ENCODE measurements at regions not wholly inside any gene's neighbourhood (a gene's known extent, or its start where the extent isn't known, plus 50 kb on each side); places are given as distances from the start of the nearest gene placed in this dataset.

DNA sequence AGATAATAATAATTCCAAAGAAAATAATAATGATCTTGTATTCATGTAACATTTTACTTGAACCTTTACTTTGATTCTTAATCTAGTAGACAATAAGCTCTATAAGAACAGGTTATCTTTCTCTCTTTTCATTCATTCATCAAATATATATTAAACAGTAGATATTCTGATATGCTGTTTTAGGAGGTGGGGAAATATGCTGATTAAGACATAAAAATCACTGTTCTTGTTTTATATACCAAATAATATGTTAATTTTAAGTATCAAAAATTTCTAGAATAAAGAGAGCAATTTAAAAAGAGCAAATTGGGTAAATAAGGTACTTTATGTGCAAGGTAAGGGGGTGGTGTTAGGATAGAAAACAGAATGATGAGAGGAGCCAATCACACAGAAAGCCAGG is 401.9 kb downstream of the PDHA2 start:
- H3K4me3 ChIP-seq (replicated peaks; ENCODE audit: insufficient read depth, low read length): no peak overlapping the region
- no peak for TF ChIP-seq POLR2AphosphoS5 (IDR thresholded peaks at IDR 0.05; ENCODE audit: low read depth)
- no peak for TF ChIP-seq GABPA (IDR thresholded peaks at IDR 0.05; ENCODE audit: low read depth)
- TF ChIP-seq, protein P1, sequence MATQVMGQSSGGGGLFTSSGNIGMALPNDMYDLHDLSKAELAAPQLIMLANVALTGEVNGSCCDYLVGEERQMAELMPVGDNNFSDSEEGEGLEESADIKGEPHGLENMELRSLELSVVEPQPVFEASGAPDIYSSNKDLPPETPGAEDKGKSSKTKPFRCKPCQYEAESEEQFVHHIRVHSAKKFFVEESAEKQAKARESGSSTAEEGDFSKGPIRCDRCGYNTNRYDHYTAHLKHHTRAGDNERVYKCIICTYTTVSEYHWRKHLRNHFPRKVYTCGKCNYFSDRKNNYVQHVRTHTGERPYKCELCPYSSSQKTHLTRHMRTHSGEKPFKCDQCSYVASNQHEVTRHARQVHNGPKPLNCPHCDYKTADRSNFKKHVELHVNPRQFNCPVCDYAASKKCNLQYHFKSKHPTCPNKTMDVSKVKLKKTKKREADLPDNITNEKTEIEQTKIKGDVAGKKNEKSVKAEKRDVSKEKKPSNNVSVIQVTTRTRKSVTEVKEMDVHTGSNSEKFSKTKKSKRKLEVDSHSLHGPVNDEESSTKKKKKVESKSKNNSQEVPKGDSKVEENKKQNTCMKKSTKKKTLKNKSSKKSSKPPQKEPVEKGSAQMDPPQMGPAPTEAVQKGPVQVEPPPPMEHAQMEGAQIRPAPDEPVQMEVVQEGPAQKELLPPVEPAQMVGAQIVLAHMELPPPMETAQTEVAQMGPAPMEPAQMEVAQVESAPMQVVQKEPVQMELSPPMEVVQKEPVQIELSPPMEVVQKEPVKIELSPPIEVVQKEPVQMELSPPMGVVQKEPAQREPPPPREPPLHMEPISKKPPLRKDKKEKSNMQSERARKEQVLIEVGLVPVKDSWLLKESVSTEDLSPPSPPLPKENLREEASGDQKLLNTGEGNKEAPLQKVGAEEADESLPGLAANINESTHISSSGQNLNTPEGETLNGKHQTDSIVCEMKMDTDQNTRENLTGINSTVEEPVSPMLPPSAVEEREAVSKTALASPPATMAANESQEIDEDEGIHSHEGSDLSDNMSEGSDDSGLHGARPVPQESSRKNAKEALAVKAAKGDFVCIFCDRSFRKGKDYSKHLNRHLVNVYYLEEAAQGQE (IDR thresholded peaks at IDR 0.05; ENCODE audit: insufficient replicate concordance, low read depth): no peak
- TF ChIP-seq SPI1 (IDR thresholded peaks at IDR 0.05; ENCODE audit: borderline replicate concordance, low read depth): no peak
- H3K27me3 ChIP-seq (ENCODE audit: insufficient read depth, poor library complexity, severe bottlenecking): no peaks in the 10 kb centered on the region
- H3K27ac ChIP-seq (replicated peaks): no peak overlapping the region
- no peak for DNase-seq (ENCODE audit: low read depth in 1 of 2, low spot score in 1 of 2)

DNA sequence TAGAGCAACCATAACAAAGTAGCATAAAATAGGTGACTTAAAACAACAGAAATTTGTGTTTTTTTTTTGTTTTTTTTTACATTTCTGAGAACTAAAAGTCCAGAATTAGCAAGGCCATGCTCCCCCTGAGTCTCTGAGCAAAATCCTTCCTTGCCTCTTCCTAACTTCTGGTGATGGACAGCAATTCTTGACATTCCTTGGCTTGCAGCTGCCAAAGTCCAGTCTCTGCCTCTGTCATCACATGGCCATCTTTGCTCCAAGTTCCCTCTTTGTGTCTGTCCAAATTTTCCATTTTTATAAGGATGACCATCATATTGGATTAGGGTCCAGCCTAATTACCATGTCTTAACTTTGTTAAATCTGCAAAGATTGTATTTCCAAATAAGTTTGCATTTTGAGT is 407.2 kb downstream of the PDHA2 start:
- no peak overlapping the region for H3K27ac ChIP-seq (replicated peaks)

DNA sequence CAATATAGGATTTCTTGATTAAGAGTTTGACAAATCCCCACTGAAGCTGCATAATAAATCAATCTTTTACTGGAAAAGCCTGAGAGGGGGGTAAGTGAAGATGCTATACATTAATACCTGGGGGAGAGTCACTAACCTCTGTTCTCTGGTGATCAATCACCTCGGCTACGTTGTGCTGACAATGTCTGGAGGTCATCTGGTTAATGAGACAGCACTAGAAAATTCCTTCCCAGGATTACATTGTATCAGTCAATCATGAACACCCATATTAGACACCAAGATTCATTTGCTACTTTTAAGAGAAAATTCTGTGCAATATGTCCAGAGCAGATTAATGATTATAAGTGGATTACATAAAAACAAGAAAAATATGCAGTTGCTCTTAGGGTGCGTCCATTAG is 408.3 kb downstream of the PDHA2 start:
- Histone ChIP-seq H3K4me3 (replicated peaks; ENCODE audit: insufficient read depth, low read length) (no peak overlapping the region), H3K27ac (replicated peaks) (no peak overlapping the region), H3K27me3 (ENCODE audit: insufficient read depth, poor library complexity, severe bottlenecking) (no peaks in the 10 kb centered on the region)
- TF ChIP-seq GABPA (IDR thresholded peaks at IDR 0.05; ENCODE audit: low read depth): no peak
- TF ChIP-seq, protein P2, sequence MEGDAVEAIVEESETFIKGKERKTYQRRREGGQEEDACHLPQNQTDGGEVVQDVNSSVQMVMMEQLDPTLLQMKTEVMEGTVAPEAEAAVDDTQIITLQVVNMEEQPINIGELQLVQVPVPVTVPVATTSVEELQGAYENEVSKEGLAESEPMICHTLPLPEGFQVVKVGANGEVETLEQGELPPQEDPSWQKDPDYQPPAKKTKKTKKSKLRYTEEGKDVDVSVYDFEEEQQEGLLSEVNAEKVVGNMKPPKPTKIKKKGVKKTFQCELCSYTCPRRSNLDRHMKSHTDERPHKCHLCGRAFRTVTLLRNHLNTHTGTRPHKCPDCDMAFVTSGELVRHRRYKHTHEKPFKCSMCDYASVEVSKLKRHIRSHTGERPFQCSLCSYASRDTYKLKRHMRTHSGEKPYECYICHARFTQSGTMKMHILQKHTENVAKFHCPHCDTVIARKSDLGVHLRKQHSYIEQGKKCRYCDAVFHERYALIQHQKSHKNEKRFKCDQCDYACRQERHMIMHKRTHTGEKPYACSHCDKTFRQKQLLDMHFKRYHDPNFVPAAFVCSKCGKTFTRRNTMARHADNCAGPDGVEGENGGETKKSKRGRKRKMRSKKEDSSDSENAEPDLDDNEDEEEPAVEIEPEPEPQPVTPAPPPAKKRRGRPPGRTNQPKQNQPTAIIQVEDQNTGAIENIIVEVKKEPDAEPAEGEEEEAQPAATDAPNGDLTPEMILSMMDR (IDR thresholded peaks at IDR 0.05; ENCODE audit: insufficient read depth, low read length): no peak
- TF ChIP-seq SPI1 (IDR thresholded peaks at IDR 0.05; ENCODE audit: borderline replicate concordance, low read depth): no peak
- TF ChIP-seq POLR2AphosphoS5 (IDR thresholded peaks at IDR 0.05; ENCODE audit: low read depth): no peak
- TF ChIP-seq, protein P1 (IDR thresholded peaks at IDR 0.05; ENCODE audit: insufficient replicate concordance, low read depth): no peak
- no peak for DNase-seq (ENCODE audit: low read depth in 1 of 2, low spot score in 1 of 2)

More for the DNA sequence above, 407.2 kb downstream of the PDHA2 start:
- Histone ChIP-seq H3K4me3 (replicated peaks; ENCODE audit: insufficient read depth, low read length) (no peak overlapping the region), H3K27me3 (ENCODE audit: insufficient read depth, poor library complexity, severe bottlenecking) (no peaks in the 10 kb centered on the region)
- no peak for DNase-seq (ENCODE audit: low read depth in 1 of 2, low spot score in 1 of 2)
- TF ChIP-seq, protein P2 (IDR thresholded peaks at IDR 0.05; ENCODE audit: insufficient read depth, low read length): no peak
- TF ChIP-seq, protein P1 (IDR thresholded peaks at IDR 0.05; ENCODE audit: insufficient replicate concordance, low read depth): no peak
- no peak for TF ChIP-seq GABPA (IDR thresholded peaks at IDR 0.05; ENCODE audit: low read depth)
- TF ChIP-seq SPI1 (IDR thresholded peaks at IDR 0.05; ENCODE audit: borderline replicate concordance, low read depth): no peak
- TF ChIP-seq POLR2AphosphoS5 (IDR thresholded peaks at IDR 0.05; ENCODE audit: low read depth): no peak

Measured in HL-60 (cell line).